ENCODE measurements at regions not wholly inside any gene's neighbourhood (a gene's known extent, or its start where the extent isn't known, plus 50 kb on each side); places are given as distances from the start of the nearest gene placed in this dataset.
"Not testable (repeated sequence)": the region's sequence is repeated elsewhere in the genome, so short reads cannot be mapped to it uniquely, and the experiment has no call there.

GRCh38 chr4:138658518-138658917 lies 357.1 kb upstream of the NOCT start:
- intact Hi-C loops (cut with micrococcal nuclease), result no loop called here
- DNase-seq (no peak), ATAC-seq (no peak)

- ATAC-seq (no peak), DNase-seq (no peak)
- intact Hi-C loops (cut with micrococcal nuclease), result no loop called here
These were observed 358.6 kb upstream of the NOCT start for GRCh38 chr4:138656990-138657389.

- intact Hi-C loops (cut with micrococcal nuclease), result no loop called here
- ATAC-seq (no peak), DNase-seq (no peak)
These were observed 359.6 kb upstream of the NOCT start for GRCh38 chr4:138655985-138656384.

- ATAC-seq, result no peak
- intact Hi-C loops (cut with micrococcal nuclease), result no loop called here
- no peak for DNase-seq
These were observed 360.3 kb upstream of the NOCT start for GRCh38 chr4:138655286-138655685.

- ATAC-seq (peak; percentile 96), DNase-seq (no peak)
- intact Hi-C loops (cut with micrococcal nuclease), result no loop called here
These were observed 364.6 kb upstream of the NOCT start for GRCh38 chr4:138650929-138651448.

- no peak for DNase-seq
- intact Hi-C loops (cut with micrococcal nuclease), result no loop called here
- ATAC-seq, result no peak
These were observed 365.1 kb upstream of the NOCT start for GRCh38 chr4:138650495-138650894.

- intact Hi-C loops (cut with micrococcal nuclease), result no loop called here
- ATAC-seq (no peak), DNase-seq (no peak)
These were observed 368.1 kb upstream of the NOCT start for GRCh38 chr4:138647433-138647832.

- no peak for DNase-seq
- intact Hi-C loops (cut with micrococcal nuclease), result no loop called here
- no peak for ATAC-seq
These were observed 369.2 kb upstream of the NOCT start for GRCh38 chr4:138646383-138646782.

- intact Hi-C loops (cut with micrococcal nuclease), result no loop called here
- no peak for ATAC-seq
These were observed 370.3 kb upstream of the NOCT start for GRCh38 chr4:138645289-138645688.

GRCh38 chr4:138644322-138644721 lies 371.3 kb upstream of the NOCT start:
- intact Hi-C loops (cut with micrococcal nuclease), result no loop called here
- ATAC-seq (no peak), DNase-seq (no peak)

More at GRCh38 chr4:138645289-138645688, 370.3 kb upstream of the NOCT start:
- DNase-seq, result no peak

- DNase-seq (no peak), ATAC-seq (no peak)
- intact Hi-C loops (cut with micrococcal nuclease), result no loop called here
These were observed 371.8 kb upstream of the NOCT start for GRCh38 chr4:138643827-138644226.

GRCh38 chr4:138639018-138639741 lies 376.4 kb upstream of the NOCT start:
- no peak for DNase-seq
- intact Hi-C loops (cut with micrococcal nuclease), result no loop called here
- ATAC-seq, result no peak

GRCh38 chr4:138636781-138637180 lies 378.8 kb upstream of the NOCT start:
- intact Hi-C loops (cut with micrococcal nuclease), result no loop called here
- DNase-seq (no peak), ATAC-seq (no peak)

- no peak for DNase-seq
- intact Hi-C loops (cut with micrococcal nuclease), result no loop called here
- no peak for ATAC-seq
These were observed 380.7 kb upstream of the NOCT start for GRCh38 chr4:138634915-138635314.

- DNase-seq, result no peak
- no peak for ATAC-seq
- intact Hi-C loops (cut with micrococcal nuclease), result no loop called here
These were observed 382.0 kb upstream of the NOCT start for GRCh38 chr4:138633580-138633904.

GRCh38 chr4:138632856-138633579 lies 382.6 kb upstream of the NOCT start:
- intact Hi-C loops (cut with micrococcal nuclease), result no loop called here
- ATAC-seq, result no peak
- DNase-seq, result no peak

GRCh38 chr4:138630666-138631065 lies 384.9 kb upstream of the NOCT start:
- intact Hi-C loops (cut with micrococcal nuclease), result no loop called here
- no peak for DNase-seq
- no peak for ATAC-seq

- intact Hi-C loops (cut with micrococcal nuclease), result no loop called here
- ATAC-seq, result no peak
- no peak for DNase-seq
These were observed 385.9 kb upstream of the NOCT start for GRCh38 chr4:138629669-138630068.

GRCh38 chr4:138627096-138627495 lies 384.9 kb upstream of the SLC7A11 start:
- intact Hi-C loops (cut with micrococcal nuclease), result no loop called here
- DNase-seq (no peak), ATAC-seq (no peak)

- intact Hi-C loops (cut with micrococcal nuclease); DNase-seq; ATAC-seq: not testable (repeated sequence)
These were observed 380.2 kb upstream of the SLC7A11 start for GRCh38 chr4:138622362-138622761.

GRCh38 chr4:138616775-138617174 lies 374.6 kb upstream of the SLC7A11 start:
- ATAC-seq, result no peak
- intact Hi-C loops (cut with micrococcal nuclease), result no loop called here
- DNase-seq, result no peak
